DND-41 (cell line): ENCODE measurements at regions not wholly inside any gene's neighbourhood (a gene's known extent, or its start where the extent isn't known, plus 50 kb on each side); places are given as distances from the start of the nearest gene placed in this dataset.

ENCODE experiments used
- ATAC-seq: fragments of 200-7000 bp; cut with Tn5 transposase; 3 replicates; pipeline ENCODE4 v1.9.1; 2021; ENCODE audit warnings: low read depth; ENCODE audit not compliant: insufficient read depth
- DNase-seq: peaks from one replicate; pipeline ENCODE4 v3.0.0-alpha.2; 2020
- H2AFZ ChIP-seq: 2 replicates; pipeline ENCODE4 v1.6.0; 2012; ENCODE audit warnings: low read depth, low read length
- H3K27ac ChIP-seq: 2 replicates; pipeline ENCODE4 v1.5.1; 2012; ENCODE audit warnings: low read length, inconsistent platforms
- H3K27me3 ChIP-seq: fragments of 200-600 bp; sonication (generic); 2 replicates; pipeline ENCODE4 v1.6.0; 2012; ENCODE audit warnings: low read length, mild to moderate bottlenecking, inconsistent platforms; ENCODE audit not compliant: insufficient read depth, poor library complexity
- H3K36me3 ChIP-seq: 2 replicates; pipeline ENCODE4 v1.5.1; 2012; ENCODE audit warnings: low read length, inconsistent platforms; ENCODE audit not compliant: insufficient read depth
- H3K4me1 ChIP-seq: 2 replicates; pipeline ENCODE4 v1.5.1; 2012; ENCODE audit warnings: mild to moderate bottlenecking, low read length; ENCODE audit not compliant: insufficient read depth
- H3K4me2 ChIP-seq: 2 replicates; pipeline ENCODE4 v1.6.0; 2012; ENCODE audit warnings: mild to moderate bottlenecking, moderate library complexity, low read length, inconsistent platforms; ENCODE audit not compliant: insufficient read depth
- H3K4me3 ChIP-seq, 2 experiments: fragments of 200-600 bp in 1 of 2; shearing (Covaris generic) in 1 of 2; 2 replicates each; pipeline ENCODE4 v1.5.1; 2012 to 2016; ENCODE audit warnings: inconsistent platforms in 2 of 2, low read length in 2 of 2, mild to moderate bottlenecking in 2 of 2, low read depth in 1 of 2, moderate library complexity in 1 of 2
- H3K79me2 ChIP-seq: 2 replicates; pipeline ENCODE4 v1.6.0; 2012; ENCODE audit warnings: low read length, inconsistent platforms; ENCODE audit not compliant: insufficient read depth
- H3K9ac ChIP-seq: 2 replicates; pipeline ENCODE4 v1.6.0; 2012; ENCODE audit warnings: low read depth, mild to moderate bottlenecking, inconsistent platforms, low read length, moderate library complexity
- H3K9me3 ChIP-seq: 2 replicates; pipeline ENCODE4 v1.5.1; 2012; ENCODE audit warnings: low read length, moderate library complexity, mild to moderate bottlenecking, inconsistent platforms; ENCODE audit not compliant: insufficient read depth, severe bottlenecking
- H4K20me1 ChIP-seq: 2 replicates; pipeline ENCODE4 v1.6.0; 2012; ENCODE audit warnings: low read length; ENCODE audit not compliant: insufficient read depth
- CTCF ChIP-seq: IDR thresholded peaks from 2 replicates; pipeline ENCODE4 v1.5.1; 2012; ENCODE audit warnings: borderline replicate concordance, low read length, moderate library complexity, mild to moderate bottlenecking; ENCODE audit not compliant: poor library complexity, severe bottlenecking; ENCODE audit errors: extremely low read depth
- EZH2 ChIP-seq: IDR thresholded peaks from 3 replicates; pipeline ENCODE4 v1.6.1; 2012; ENCODE audit warnings: borderline replicate concordance, low read depth, mild to moderate bottlenecking, moderate library complexity, low read length, inconsistent platforms; ENCODE audit not compliant: severe bottlenecking

GRCh38 chr5:57420801-57421200, 61.8 kb downstream of the ACTBL2 start:
- no peak for ATAC-seq
- Histone ChIP-seq H3K4me1 (no peaks in the 10 kb centered on the region), H3K27me3 (no peaks in the 10 kb centered on the region)

GRCh38 chr5:57417971-57418370, 64.6 kb downstream of the ACTBL2 start:
- Histone ChIP-seq H3K4me2 (no peak overlapping the region), H2AFZ (no peak overlapping the region), H3K9ac (no peak overlapping the region), H3K36me3 (no peaks in the 10 kb centered on the region), H3K27me3 (no peaks in the 10 kb centered on the region), H3K4me3 (no peak overlapping the region), H3K27ac (no peak overlapping the region), H3K4me1 (no peaks in the 10 kb centered on the region), H4K20me1 (no peaks in the 10 kb centered on the region), H3K9me3 (no peaks in the 10 kb centered on the region), H3K79me2 (no peaks in the 10 kb centered on the region)
- TF ChIP-seq EZH2 (no peak), CTCF (no peak)
- DNase-seq (no peak), ATAC-seq (no peak)

More at GRCh38 chr5:57420801-57421200, 61.8 kb downstream of the ACTBL2 start:
- no peak for DNase-seq
- Histone ChIP-seq H3K36me3 (no peaks in the 10 kb centered on the region), H3K4me2 (no peak overlapping the region), H3K79me2 (no peaks in the 10 kb centered on the region), H3K4me3 (no peak overlapping the region), H3K9ac (no peak overlapping the region), H4K20me1 (no peaks in the 10 kb centered on the region), H3K27ac (no peak overlapping the region), H3K9me3 (no peaks in the 10 kb centered on the region), H2AFZ (no peak overlapping the region)
- TF ChIP-seq CTCF, result no peak
- TF ChIP-seq EZH2, result no peak

- no peaks in the 10 kb centered on the region for H4K20me1 ChIP-seq
- ATAC-seq, result no peak
- TF ChIP-seq EZH2, result no peak
- no peak for TF ChIP-seq CTCF
- H3K36me3 ChIP-seq, result no peaks in the 10 kb centered on the region
- H3K9ac ChIP-seq, result no peak overlapping the region
- H3K27ac ChIP-seq, result no peak overlapping the region
- DNase-seq, result no peak
- peaks cover 2% of the 10 kb centered on the region for H3K4me1 ChIP-seq
- no peak overlapping the region for H3K4me2 ChIP-seq
- no peaks in the 10 kb centered on the region for H3K27me3 ChIP-seq
- no peak overlapping the region for H3K4me3 ChIP-seq
- H3K79me2 ChIP-seq, result no peaks in the 10 kb centered on the region
- no peak overlapping the region for H2AFZ ChIP-seq
- H3K9me3 ChIP-seq, result no peaks in the 10 kb centered on the region
Observed at GRCh38 chr5:57417320-57417719, 65.3 kb downstream of the ACTBL2 start.
